Spleen (tissue), 11 donors: ENCODE measurements at regions not wholly inside any gene's neighbourhood (a gene's known extent, or its start where the extent isn't known, plus 50 kb on each side); places are given as distances from the start of the nearest gene placed in this dataset.

Experiments used
- DNase-seq: peaks from one replicate; pipeline ENCODE4 v3.0.0-alpha.2; 2020
- H3K27ac ChIP-seq, 8 donors: fragments of 200-600 bp; sonication (generic) in 7 of 8; 1 replicate in 4 of 8; 2 replicates in 4 of 8; pipeline versions ENCODE4 v1.5.0 to v1.8.0; 2016 to 2021; ENCODE audit warnings: inconsistent platforms in 4 of 8, mild to moderate bottlenecking in 4 of 8, moderate library complexity in 1 of 8
- H3K27me3 ChIP-seq, 7 donors: fragments of 200-600 bp; sonication (generic) in 6 of 7; replicated peaks in 1 of 7; 1 replicate in 4 of 7; 2 replicates in 3 of 7; pipeline versions ENCODE4 v1.5.0 to v1.8.0; 2016 to 2021; ENCODE audit warnings: inconsistent platforms in 3 of 7, mild to moderate bottlenecking in 1 of 7
- H3K36me3 ChIP-seq, 6 donors: fragments of 200-600 bp; sonication (generic) in 5 of 6; 1 replicate in 4 of 6; 2 replicates in 2 of 6; pipeline versions ENCODE4 v1.5.0 to v1.8.0; 2016 to 2021; ENCODE audit warnings: inconsistent platforms in 2 of 6
- H3K4me1 ChIP-seq, 6 donors: fragments of 200-600 bp; sonication (generic) in 5 of 6; 1 replicate in 3 of 6; 2 replicates in 3 of 6; pipeline versions ENCODE4 v1.5.0 to v1.8.0; 2016 to 2021; ENCODE audit warnings: inconsistent platforms in 3 of 6
- H3K4me3 ChIP-seq, 8 donors: fragments of 200-600 bp; sonication (generic) in 7 of 8; 1 replicate in 4 of 8; 2 replicates in 4 of 8; pipeline versions ENCODE4 v1.5.0 to v1.8.0; 2016 to 2021; ENCODE audit warnings: inconsistent platforms in 4 of 8, mild to moderate bottlenecking in 4 of 8, moderate library complexity in 2 of 8
- H3K9me3 ChIP-seq, 8 donors: fragments of 200-600 bp; sonication (generic) in 7 of 8; 1 replicate in 4 of 8; 2 replicates in 4 of 8; pipeline versions ENCODE4 v1.5.0 to v1.8.0; 2016 to 2021; ENCODE audit warnings: inconsistent platforms in 4 of 8
- POLR2A ChIP-seq, 3 donors: fragments of 450-650 bp; IDR thresholded peaks; one replicate each; pipeline ENCODE4 v1.5.1; 2017; ENCODE audit warnings: antibody characterized with exemption in 3 of 3, mild to moderate bottlenecking in 1 of 3
- POLR2AphosphoS5 ChIP-seq, 3 donors: sonication (generic); formaldehyde crosslinking; IDR thresholded peaks; one replicate each; pipeline ENCODE4 v1.5.1; 2017; ENCODE audit warnings: antibody characterized with exemption in 3 of 3
- WGBS, 5 donors: extraction: QIAGEN DNeasy Blood & Tissue Kit in 3 of 5; methylation state at CpG; one replicate each; pipeline versions ENCODE4 v1.1.5 to v1.1.7; 2013 to 2018; 5-methylcytosine and 5-hydroxymethylcytosine counted together
- intact Hi-C: fragments of 100-400 bp; cut with DNase I; formaldehyde crosslinking; loops from one replicate; pipeline ENCODE4 v1.15.0; 2023; ENCODE audit warnings: low total_unique reads
- TF ChIP-seq, protein P1 (sequence below), 11 experiments: fragments of 200-600 bp in 7 of 11; fragments of 450-650 bp in 4 of 11; sonication (generic) in 4 of 11; IDR thresholded peaks in 8 of 11; conservative IDR thresholded peaks in 3 of 11; 1 replicate in 7 of 11; 2 replicates in 4 of 11; pipeline versions ENCODE4 v1.4.0 to v1.8.0; 2016 to 2021; ENCODE audit warnings: antibody characterized with exemption in 11 of 11, inconsistent platforms in 4 of 11, mild to moderate bottlenecking in 1 of 11
- donor health status: healthy with polysubstance abuse.
- donor health status: DM: no; HTN: no; CAD: no; lungs with moderate emphysema.
- donor health status: DM: no; HTN: no; CAD: no.
- donor health status: Bipolar disorder and iron deficiency.
- donor health status: healthy.
- donor health status: DM: no; HTN: no; CAD: no.
- donor health status: DM: yes; HTN: yes; CAD: no.

DNA sequence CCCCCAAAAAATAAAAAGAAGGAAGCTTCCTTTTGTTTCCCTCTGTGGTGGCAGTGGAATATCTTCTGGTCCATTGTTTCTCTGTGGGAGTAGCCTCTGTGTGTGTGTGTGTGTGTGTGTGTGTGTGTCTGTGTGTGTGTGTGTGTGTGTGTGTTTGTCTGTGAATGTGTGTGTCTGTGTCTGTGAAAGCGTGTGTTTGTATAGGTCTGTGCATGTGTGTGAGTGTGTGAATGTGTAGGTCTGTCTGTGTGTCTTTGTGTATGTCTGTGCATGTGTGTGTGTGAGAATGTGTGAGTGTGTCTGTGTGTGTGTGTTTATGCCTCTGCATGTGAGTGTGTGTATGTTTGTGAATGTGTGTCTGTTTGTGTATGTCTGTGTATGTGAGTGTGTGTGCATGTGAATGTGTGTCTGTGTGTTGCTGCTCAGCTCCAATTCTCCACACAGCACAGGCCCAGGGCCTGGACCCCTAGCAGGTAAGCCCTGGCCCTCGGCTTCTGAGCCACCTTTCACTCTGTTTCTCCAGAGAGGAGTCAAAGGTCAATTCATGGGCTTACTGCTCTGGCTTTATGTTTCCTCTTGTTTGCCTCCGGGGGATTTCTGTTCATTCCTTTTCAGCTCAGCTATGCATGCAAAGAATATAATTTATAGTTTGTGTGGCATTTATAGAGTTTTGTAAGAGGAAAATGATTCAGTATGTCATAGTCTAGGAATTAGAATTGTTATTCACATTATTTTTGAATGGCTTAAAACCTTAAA is 89.8 kb downstream of the UCHL1 start:
- H3K27ac ChIP-seq = no peak overlapping the region
- H3K36me3 ChIP-seq = no peaks in the 10 kb centered on the region
- no peaks in the 10 kb centered on the region for H3K4me1 ChIP-seq
- intact Hi-C loops = no loop called here
- peaks cover 0 to 11% (median 2%) of the 10 kb centered on the region in 8 donors for H3K9me3 ChIP-seq
- no peak for DNase-seq
- H3K4me3 ChIP-seq = no peak overlapping the region
- 47 to 88% (median 60%) methylated on average over 3 of the region's 3 CpGs for whole genome bisulfite sequencing, 5 donors
- TF ChIP-seq, protein P1, sequence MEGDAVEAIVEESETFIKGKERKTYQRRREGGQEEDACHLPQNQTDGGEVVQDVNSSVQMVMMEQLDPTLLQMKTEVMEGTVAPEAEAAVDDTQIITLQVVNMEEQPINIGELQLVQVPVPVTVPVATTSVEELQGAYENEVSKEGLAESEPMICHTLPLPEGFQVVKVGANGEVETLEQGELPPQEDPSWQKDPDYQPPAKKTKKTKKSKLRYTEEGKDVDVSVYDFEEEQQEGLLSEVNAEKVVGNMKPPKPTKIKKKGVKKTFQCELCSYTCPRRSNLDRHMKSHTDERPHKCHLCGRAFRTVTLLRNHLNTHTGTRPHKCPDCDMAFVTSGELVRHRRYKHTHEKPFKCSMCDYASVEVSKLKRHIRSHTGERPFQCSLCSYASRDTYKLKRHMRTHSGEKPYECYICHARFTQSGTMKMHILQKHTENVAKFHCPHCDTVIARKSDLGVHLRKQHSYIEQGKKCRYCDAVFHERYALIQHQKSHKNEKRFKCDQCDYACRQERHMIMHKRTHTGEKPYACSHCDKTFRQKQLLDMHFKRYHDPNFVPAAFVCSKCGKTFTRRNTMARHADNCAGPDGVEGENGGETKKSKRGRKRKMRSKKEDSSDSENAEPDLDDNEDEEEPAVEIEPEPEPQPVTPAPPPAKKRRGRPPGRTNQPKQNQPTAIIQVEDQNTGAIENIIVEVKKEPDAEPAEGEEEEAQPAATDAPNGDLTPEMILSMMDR (IDR thresholded peaks at IDR 0.05 in 8 of 11, conservative IDR thresholded peaks at IDR 0.05 in 3 of 11) = no peak
- TF ChIP-seq POLR2A (IDR thresholded peaks at IDR 0.05) (no peak), POLR2AphosphoS5 (IDR thresholded peaks at IDR 0.05) (no peak)
- H3K27me3 ChIP-seq = peaks cover 0 to 7% (median 0%) of the 10 kb centered on the region in 7 donors

DNA sequence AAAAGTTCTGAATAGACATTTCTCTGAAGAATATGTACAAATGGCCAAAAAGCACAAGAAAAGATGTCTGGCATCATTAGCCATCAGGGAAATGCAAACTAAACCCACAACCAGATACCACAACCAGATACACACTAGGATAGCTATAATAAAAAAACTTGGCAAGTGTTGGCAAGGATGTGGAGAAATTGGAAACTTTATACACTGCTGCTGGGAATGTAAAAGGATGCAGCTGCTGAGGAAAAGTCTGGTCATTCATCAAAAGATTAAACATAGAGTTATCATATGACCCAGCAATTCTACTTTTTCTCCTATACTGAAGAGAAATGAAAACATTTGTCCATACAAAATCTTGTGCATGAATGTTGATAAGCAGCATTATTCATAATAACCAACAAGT is 92.3 kb downstream of the UCHL1 start:
- Histone ChIP-seq H3K27ac (no peak overlapping the region), H3K27me3 (peaks cover 0 to 7% (median 0%) of the 10 kb centered on the region in 7 donors), H3K9me3 (peaks cover 0 to 8% (median under 1%) of the 10 kb centered on the region in 8 donors), H3K4me3 (no peak overlapping the region), H3K4me1 (no peaks in the 10 kb centered on the region), H3K36me3 (no peaks in the 10 kb centered on the region)
- TF ChIP-seq POLR2A (IDR thresholded peaks at IDR 0.05) = no peak
- no peak for TF ChIP-seq POLR2AphosphoS5 (IDR thresholded peaks at IDR 0.05)
- TF ChIP-seq, protein P1 (IDR thresholded peaks at IDR 0.05 in 8 of 11, conservative IDR thresholded peaks at IDR 0.05 in 3 of 11) = no peak
- no peak for DNase-seq
- intact Hi-C loops = no loop called here

- Histone ChIP-seq H3K27ac (no peak overlapping the region), H3K4me3 (no peak overlapping the region), H3K4me1 (peaks cover 0 to 21% (median 4%) of the 10 kb centered on the region in 6 donors), H3K9me3 (peaks cover 0 to 10% (median 2%) of the 10 kb centered on the region in 8 donors), H3K36me3 (no peaks in the 10 kb centered on the region), H3K27me3 (peaks cover 0 to 61% (median 19%) of the 10 kb centered on the region in 7 donors)
- TF ChIP-seq, protein P1 (IDR thresholded peaks at IDR 0.05 in 8 of 11, conservative IDR thresholded peaks at IDR 0.05 in 3 of 11) = no peak
- TF ChIP-seq POLR2AphosphoS5 (IDR thresholded peaks at IDR 0.05) (no peak), POLR2A (IDR thresholded peaks at IDR 0.05) (no peak)
- intact Hi-C loops = no loop called here
- WGBS, 5 donors = 89 to 94% (median 91%) methylated on average over 11 to 13 of the region's 13 CpGs
- DNase-seq = peak; percentile 60
Measured at GRCh38 chr4:41358647-41359421, 102.1 kb downstream of the UCHL1 start.

DNA sequence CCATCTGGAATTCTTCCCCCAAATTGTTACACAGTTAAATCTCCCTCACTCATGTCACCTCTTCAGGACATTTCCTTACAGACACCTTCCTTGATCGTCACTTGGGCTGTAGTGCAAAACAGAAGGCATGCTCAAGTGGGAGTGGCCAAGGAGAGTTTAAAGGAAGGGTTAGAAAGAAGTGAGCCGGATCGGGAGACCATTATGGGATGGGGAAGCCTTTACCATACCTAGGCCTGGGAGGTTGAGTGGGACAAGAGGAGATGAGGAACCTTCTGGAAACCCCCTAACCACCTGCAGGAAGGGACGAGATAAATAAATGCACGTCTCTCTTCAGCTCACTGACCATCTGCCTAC is 102.7 kb downstream of the UCHL1 start:
- intact Hi-C loops = no loop called here
- H3K36me3 ChIP-seq = no peaks in the 10 kb centered on the region
- 77 to 84% (median 81%) methylated on average over 5 of the region's 5 CpGs for WGBS, 5 donors
- H3K4me3 ChIP-seq = peak overlapping the region in 1 of 8 donors; percentile 77
- H3K4me1 ChIP-seq = peaks cover 0 to 24% (median 4%) of the 10 kb centered on the region in 6 donors
- DNase-seq = no peak
- no peak overlapping the region for H3K27ac ChIP-seq
- peaks cover 0 to 5% (median 0%) of the 10 kb centered on the region in 8 donors for H3K9me3 ChIP-seq
- no peak for TF ChIP-seq POLR2A (IDR thresholded peaks at IDR 0.05)
- TF ChIP-seq, protein P1 (IDR thresholded peaks at IDR 0.05 in 8 of 11, conservative IDR thresholded peaks at IDR 0.05 in 3 of 11) = no peak
- no peak for TF ChIP-seq POLR2AphosphoS5 (IDR thresholded peaks at IDR 0.05)
- peaks cover 0 to 67% (median 19%) of the 10 kb centered on the region in 7 donors for H3K27me3 ChIP-seq
